SJSA1 (cell line): ENCODE measurements at regions not wholly inside any gene's neighbourhood (a gene's known extent, or its start where the extent isn't known, plus 50 kb on each side); places are given as distances from the start of the nearest gene placed in this dataset.

Source experiments
- DNase-seq, 2 experiments: peaks; one replicate each; pipeline ENCODE4 v3.0.0-alpha.2; 2015 to 2020; ENCODE audit warnings: low spot score in 2 of 2, low read depth in 1 of 2
- H3K27ac ChIP-seq: fragments of 250-450 bp; sonication (Bioruptor Pico); 2 replicates; pipeline ENCODE4 v1.5.1; 2020; ENCODE audit warnings: mild to moderate bottlenecking, moderate library complexity
- H3K27me3 ChIP-seq: fragments of 250-450 bp; sonication (Bioruptor Pico); replicated peaks from 2 replicates; pipeline ENCODE4 v1.5.1; 2020; ENCODE audit warnings: mild to moderate bottlenecking, moderate library complexity
- H3K36me3 ChIP-seq: fragments of 250-450 bp; sonication (Bioruptor Pico); 2 replicates; pipeline ENCODE4 v1.5.1; 2020; ENCODE audit warnings: mild to moderate bottlenecking
- H3K4me1 ChIP-seq: fragments of 250-450 bp; sonication (Bioruptor Pico); replicated peaks from 2 replicates; pipeline ENCODE4 v1.6.1; 2021; ENCODE audit warnings: mild to moderate bottlenecking
- H3K4me3 ChIP-seq: fragments of 250-450 bp; sonication (Bioruptor Pico); 2 replicates; pipeline ENCODE4 v1.5.1; 2020; ENCODE audit warnings: mild to moderate bottlenecking
- H3K9me3 ChIP-seq: fragments of 250-450 bp; sonication (Bioruptor Pico); replicated peaks from 2 replicates; pipeline ENCODE4 v1.5.1; 2020; ENCODE audit warnings: mild to moderate bottlenecking

GRCh38 chr22:49251371-49251770 is 576.3 kb downstream of the BRD1 start:
- DNase-seq = peak in 1 of 2 experiments; percentile 24
- H3K4me3 ChIP-seq = no peak overlapping the region
- H3K27ac ChIP-seq = no peak overlapping the region
- peaks cover 9% of the 10 kb centered on the region; the same call in 1 of the 2 replicates for H3K9me3 ChIP-seq
- no peaks in the 10 kb centered on the region for H3K36me3 ChIP-seq
- H3K27me3 ChIP-seq = no peaks in the 10 kb centered on the region
- no peaks in the 10 kb centered on the region for H3K4me1 ChIP-seq

GRCh38 chr22:49247194-49247924 is 580.3 kb downstream of the BRD1 start:
- DNase-seq = peak in 1 of 2 experiments; percentile 22

GRCh38 chr22:49244466-49245420 is 582.9 kb downstream of the BRD1 start:
- Histone ChIP-seq H3K27me3 (no peaks in the 10 kb centered on the region), H3K4me1 (no peaks in the 10 kb centered on the region), H3K4me3 (no peak overlapping the region), H3K27ac (no peak overlapping the region), H3K36me3 (no peaks in the 10 kb centered on the region), H3K9me3 (peaks cover 10% of the 10 kb centered on the region)
- DNase-seq = peak in 1 of 2 experiments; percentile 35

More at GRCh38 chr22:49247194-49247924, 580.3 kb downstream of the BRD1 start:
- no peak overlapping the region for H3K4me3 ChIP-seq
- no peaks in the 10 kb centered on the region for H3K36me3 ChIP-seq
- no peaks in the 10 kb centered on the region for H3K4me1 ChIP-seq
- no peaks in the 10 kb centered on the region for H3K27me3 ChIP-seq
- no peak overlapping the region for H3K27ac ChIP-seq
- H3K9me3 ChIP-seq = peaks cover 12% of the 10 kb centered on the region; the same call in 1 of the 2 replicates

GRCh38 chr22:49243965-49244364 is 583.7 kb downstream of the BRD1 start:
- no peaks in the 10 kb centered on the region for H3K4me1 ChIP-seq
- H3K36me3 ChIP-seq = no peaks in the 10 kb centered on the region
- H3K27me3 ChIP-seq = no peaks in the 10 kb centered on the region
- no peak for DNase-seq
- peaks cover 12% of the 10 kb centered on the region for H3K9me3 ChIP-seq
- H3K4me3 ChIP-seq = no peak overlapping the region
- H3K27ac ChIP-seq = no peak overlapping the region

- no peaks in the 10 kb centered on the region for H3K27me3 ChIP-seq
- H3K36me3 ChIP-seq = no peaks in the 10 kb centered on the region
- no peaks in the 10 kb centered on the region for H3K4me1 ChIP-seq
- peaks cover 15% of the 10 kb centered on the region for H3K9me3 ChIP-seq
- no peak for DNase-seq
- H3K27ac ChIP-seq = no peak overlapping the region
- H3K4me3 ChIP-seq = no peak overlapping the region
Observed at GRCh38 chr22:49243335-49243734, 584.3 kb downstream of the BRD1 start.

GRCh38 chr22:49242480-49242879 is 585.2 kb downstream of the BRD1 start:
- H3K27ac ChIP-seq = no peak overlapping the region
- no peaks in the 10 kb centered on the region for H3K27me3 ChIP-seq
- H3K4me3 ChIP-seq = no peak overlapping the region
- H3K4me1 ChIP-seq = no peaks in the 10 kb centered on the region
- DNase-seq = no peak
- H3K9me3 ChIP-seq = peaks cover 15% of the 10 kb centered on the region
- H3K36me3 ChIP-seq = no peaks in the 10 kb centered on the region

- Histone ChIP-seq H3K9me3 (peaks cover 19% of the 10 kb centered on the region), H3K27me3 (no peaks in the 10 kb centered on the region), H3K4me1 (no peaks in the 10 kb centered on the region), H3K27ac (no peak overlapping the region), H3K36me3 (no peaks in the 10 kb centered on the region), H3K4me3 (no peak overlapping the region)
- DNase-seq = no peak
Observed at GRCh38 chr22:49241174-49241851, 586.4 kb downstream of the BRD1 start.

- Histone ChIP-seq H3K27me3 (no peaks in the 10 kb centered on the region), H3K4me1 (no peaks in the 10 kb centered on the region), H3K27ac (no peak overlapping the region), H3K9me3 (peaks cover 23% of the 10 kb centered on the region), H3K36me3 (no peaks in the 10 kb centered on the region), H3K4me3 (no peak overlapping the region)
- DNase-seq = no peak
Observed at GRCh38 chr22:49240472-49240871, 587.2 kb downstream of the BRD1 start.

GRCh38 chr22:49240016-49240380 is 587.7 kb downstream of the BRD1 start:
- H3K4me1 ChIP-seq = no peaks in the 10 kb centered on the region
- H3K36me3 ChIP-seq = no peaks in the 10 kb centered on the region
- peaks cover 24% of the 10 kb centered on the region for H3K9me3 ChIP-seq
- no peak for DNase-seq
- no peaks in the 10 kb centered on the region for H3K27me3 ChIP-seq
- H3K4me3 ChIP-seq = no peak overlapping the region
- H3K27ac ChIP-seq = no peak overlapping the region

GRCh38 chr22:49239264-49240015 is 588.2 kb downstream of the BRD1 start:
- H3K36me3 ChIP-seq = no peaks in the 10 kb centered on the region
- no peak overlapping the region for H3K27ac ChIP-seq
- no peak overlapping the region for H3K4me3 ChIP-seq
- no peak for DNase-seq
- H3K9me3 ChIP-seq = peaks cover 29% of the 10 kb centered on the region
- H3K4me1 ChIP-seq = no peaks in the 10 kb centered on the region
- H3K27me3 ChIP-seq = no peaks in the 10 kb centered on the region

- Histone ChIP-seq H3K4me3 (no peak overlapping the region), H3K4me1 (no peaks in the 10 kb centered on the region), H3K36me3 (no peaks in the 10 kb centered on the region), H3K27ac (no peak overlapping the region), H3K27me3 (no peaks in the 10 kb centered on the region), H3K9me3 (peaks cover 33% of the 10 kb centered on the region)
- DNase-seq = no peak
Observed at GRCh38 chr22:49238181-49239141, 589.2 kb downstream of the BRD1 start.

- Histone ChIP-seq H3K9me3 (peaks cover 36% of the 10 kb centered on the region), H3K27ac (no peak overlapping the region), H3K4me1 (no peaks in the 10 kb centered on the region), H3K4me3 (no peak overlapping the region), H3K36me3 (no peaks in the 10 kb centered on the region), H3K27me3 (no peaks in the 10 kb centered on the region)
- DNase-seq = no peak
Observed at GRCh38 chr22:49237703-49238102, 590.0 kb downstream of the BRD1 start.
